HUES64 (cell line): ENCODE measurements at regions not wholly inside any gene's neighbourhood (a gene's known extent, or its start where the extent isn't known, plus 50 kb on each side); places are given as distances from the start of the nearest gene placed in this dataset.

Experiments used
- H3K27ac ChIP-seq: 2 replicates; pipeline ENCODE4 v1.7.0; 2013; ENCODE audit warnings: low read depth, low read length, inconsistent platforms
- H3K27me3 ChIP-seq: 2 replicates; pipeline ENCODE4 v1.6.1; 2013; ENCODE audit warnings: mild to moderate bottlenecking, low read length; ENCODE audit not compliant: insufficient read depth
- H3K36me3 ChIP-seq: 2 replicates; pipeline ENCODE4 v1.6.1; 2013; ENCODE audit warnings: mild to moderate bottlenecking, low read length; ENCODE audit not compliant: insufficient read depth
- H3K4me1 ChIP-seq: 2 replicates; pipeline ENCODE4 v1.6.1; 2013; ENCODE audit warnings: mild to moderate bottlenecking, low read length, moderate library complexity; ENCODE audit not compliant: insufficient read depth
- H3K4me3 ChIP-seq: 2 replicates; pipeline ENCODE4 v1.5.1; 2013; ENCODE audit warnings: mild to moderate bottlenecking, low read length, moderate library complexity
- H3K9ac ChIP-seq: 2 replicates; pipeline ENCODE4 v1.6.1; 2013; ENCODE audit warnings: mild to moderate bottlenecking, low read depth, low read length
- H3K9me3 ChIP-seq: 2 replicates; pipeline ENCODE4 v1.6.1; 2013; ENCODE audit warnings: low read depth, low read length; ENCODE audit not compliant: insufficient read depth
- WGBS: fragments of 150-250, 120-280 bp; methylation state at CpG from one replicate; pipeline ENCODE4 v1.1.7; 2013; ENCODE audit warnings: missing lambda C conversion rate; 5-methylcytosine and 5-hydroxymethylcytosine counted together

GRCh38 chr2:147442816-147443215 lies 402.0 kb upstream of the ACVR2A start:
- no peaks in the 10 kb centered on the region for H3K36me3 ChIP-seq
- peaks cover 9% of the 10 kb centered on the region; the same call in 1 of the 2 replicates for H3K4me1 ChIP-seq
- 96% methylated on average over 3 of the region's 3 CpGs for WGBS
- H3K9ac ChIP-seq = no peak overlapping the region
- no peaks in the 10 kb centered on the region for H3K27me3 ChIP-seq
- H3K27ac ChIP-seq = no peak overlapping the region
- no peak overlapping the region for H3K4me3 ChIP-seq
- peaks cover 3% of the 10 kb centered on the region; the same call in 1 of the 2 replicates for H3K9me3 ChIP-seq

GRCh38 chr2:147441182-147441581 lies 403.6 kb upstream of the ACVR2A start:
- H3K4me1 ChIP-seq = peaks cover 9% of the 10 kb centered on the region; the same call in 1 of the 2 replicates
- no peak overlapping the region for H3K4me3 ChIP-seq
- no peaks in the 10 kb centered on the region for H3K36me3 ChIP-seq
- H3K9me3 ChIP-seq = no peaks in the 10 kb centered on the region
- WGBS = 83% methylated on average over 2 of the region's 3 CpGs
- no peaks in the 10 kb centered on the region for H3K27me3 ChIP-seq
- H3K27ac ChIP-seq = no peak overlapping the region
- H3K9ac ChIP-seq = no peak overlapping the region

GRCh38 chr2:147440734-147441133 lies 404.1 kb upstream of the ACVR2A start:
- H3K36me3 ChIP-seq = no peaks in the 10 kb centered on the region
- H3K27ac ChIP-seq = no peak overlapping the region
- peaks cover 9% of the 10 kb centered on the region; the same call in 1 of the 2 replicates for H3K4me1 ChIP-seq
- no peaks in the 10 kb centered on the region for H3K9me3 ChIP-seq
- H3K4me3 ChIP-seq = no peak overlapping the region
- no peaks in the 10 kb centered on the region for H3K27me3 ChIP-seq
- WGBS = 86% methylated on average over 1 of the region's 1 CpG
- H3K9ac ChIP-seq = no peak overlapping the region

GRCh38 chr2:147439986-147440385 lies 404.8 kb upstream of the ACVR2A start:
- Histone ChIP-seq H3K9me3 (no peaks in the 10 kb centered on the region), H3K27ac (no peak overlapping the region), H3K4me3 (no peak overlapping the region), H3K36me3 (no peaks in the 10 kb centered on the region), H3K4me1 (peaks cover 9% of the 10 kb centered on the region; the same call in 1 of the 2 replicates), H3K9ac (no peak overlapping the region), H3K27me3 (no peaks in the 10 kb centered on the region)

GRCh38 chr2:147438882-147439281 lies 405.9 kb upstream of the ACVR2A start:
- no peak overlapping the region for H3K27ac ChIP-seq
- H3K4me1 ChIP-seq = peaks cover 9% of the 10 kb centered on the region; the same call in 1 of the 2 replicates
- 96% methylated on average over 8 of the region's 8 CpGs for WGBS
- H3K27me3 ChIP-seq = no peaks in the 10 kb centered on the region
- no peak overlapping the region for H3K9ac ChIP-seq
- no peaks in the 10 kb centered on the region for H3K36me3 ChIP-seq
- no peaks in the 10 kb centered on the region for H3K9me3 ChIP-seq
- H3K4me3 ChIP-seq = no peak overlapping the region

- Histone ChIP-seq H3K27me3 (no peaks in the 10 kb centered on the region), H3K9ac (no peak overlapping the region), H3K4me3 (no peak overlapping the region), H3K4me1 (0 out of 2 replicates have a peak, but pooled peaks cover 3% of the 10 kb centered on the region), H3K9me3 (no peaks in the 10 kb centered on the region), H3K36me3 (no peaks in the 10 kb centered on the region), H3K27ac (no peak overlapping the region)
- WGBS = 93% methylated on average over 2 of the region's 2 CpGs
Measured at GRCh38 chr2:147433822-147434221, 411.0 kb upstream of the ACVR2A start.

GRCh38 chr2:147430408-147430807 lies 414.4 kb upstream of the ACVR2A start:
- H3K27ac ChIP-seq = no peak overlapping the region
- H3K9me3 ChIP-seq = no peaks in the 10 kb centered on the region
- H3K9ac ChIP-seq = no peak overlapping the region
- no peaks in the 10 kb centered on the region for H3K27me3 ChIP-seq
- WGBS = 93% methylated on average over 3 of the region's 3 CpGs
- no peaks in the 10 kb centered on the region for H3K36me3 ChIP-seq
- H3K4me1 ChIP-seq = 0 out of 2 replicates have a peak, but pooled peaks cover 3% of the 10 kb centered on the region
- H3K4me3 ChIP-seq = no peak overlapping the region

GRCh38 chr2:147428120-147428747 lies 416.6 kb upstream of the ACVR2A start:
- no peak overlapping the region for H3K9ac ChIP-seq
- H3K9me3 ChIP-seq = no peaks in the 10 kb centered on the region
- H3K27me3 ChIP-seq = no peaks in the 10 kb centered on the region
- H3K4me1 ChIP-seq = 0 out of 2 replicates have a peak, but pooled peaks cover 3% of the 10 kb centered on the region
- H3K27ac ChIP-seq = no peak overlapping the region
- H3K36me3 ChIP-seq = no peaks in the 10 kb centered on the region
- no peak overlapping the region for H3K4me3 ChIP-seq
- 96% methylated on average over 2 of the region's 2 CpGs for WGBS

GRCh38 chr2:147425437-147426029 lies 419.3 kb upstream of the ACVR2A start:
- WGBS = 98% methylated on average over 3 of the region's 3 CpGs
- Histone ChIP-seq H3K27ac (no peak overlapping the region), H3K4me1 (0 out of 2 replicates have a peak, but pooled peaks cover 3% of the 10 kb centered on the region), H3K36me3 (no peaks in the 10 kb centered on the region), H3K9ac (no peak overlapping the region), H3K9me3 (no peaks in the 10 kb centered on the region), H3K27me3 (no peaks in the 10 kb centered on the region), H3K4me3 (no peak overlapping the region)

- Histone ChIP-seq H3K36me3 (no peaks in the 10 kb centered on the region), H3K27me3 (no peaks in the 10 kb centered on the region), H3K27ac (no peak overlapping the region), H3K9me3 (no peaks in the 10 kb centered on the region), H3K4me3 (no peak overlapping the region), H3K9ac (no peak overlapping the region), H3K4me1 (no peaks in the 10 kb centered on the region)
- WGBS = 100% methylated on average over 1 of the region's 1 CpG
Measured at GRCh38 chr2:147424766-147425165, 420.1 kb upstream of the ACVR2A start.

- Histone ChIP-seq H3K4me1 (no peaks in the 10 kb centered on the region), H3K27ac (no peak overlapping the region), H3K36me3 (no peaks in the 10 kb centered on the region), H3K4me3 (no peak overlapping the region), H3K9me3 (no peaks in the 10 kb centered on the region), H3K9ac (no peak overlapping the region), H3K27me3 (no peaks in the 10 kb centered on the region)
- 100% methylated on average over 1 of the region's 1 CpG for whole genome bisulfite sequencing
Measured at GRCh38 chr2:147420947-147421675, 423.7 kb upstream of the ACVR2A start.
